NCI-H510A treated with DMSO at 0.1 percent for 48 hours (cell line): ENCODE measurements at regions not wholly inside any gene's neighbourhood (a gene's known extent, or its start where the extent isn't known, plus 50 kb on each side); places are given as distances from the start of the nearest gene placed in this dataset.

Experiments
- DNase-seq: peaks from one replicate; lab custom pipeline; 2025; lab: John Stamatoyannopoulos, UW

DNA sequence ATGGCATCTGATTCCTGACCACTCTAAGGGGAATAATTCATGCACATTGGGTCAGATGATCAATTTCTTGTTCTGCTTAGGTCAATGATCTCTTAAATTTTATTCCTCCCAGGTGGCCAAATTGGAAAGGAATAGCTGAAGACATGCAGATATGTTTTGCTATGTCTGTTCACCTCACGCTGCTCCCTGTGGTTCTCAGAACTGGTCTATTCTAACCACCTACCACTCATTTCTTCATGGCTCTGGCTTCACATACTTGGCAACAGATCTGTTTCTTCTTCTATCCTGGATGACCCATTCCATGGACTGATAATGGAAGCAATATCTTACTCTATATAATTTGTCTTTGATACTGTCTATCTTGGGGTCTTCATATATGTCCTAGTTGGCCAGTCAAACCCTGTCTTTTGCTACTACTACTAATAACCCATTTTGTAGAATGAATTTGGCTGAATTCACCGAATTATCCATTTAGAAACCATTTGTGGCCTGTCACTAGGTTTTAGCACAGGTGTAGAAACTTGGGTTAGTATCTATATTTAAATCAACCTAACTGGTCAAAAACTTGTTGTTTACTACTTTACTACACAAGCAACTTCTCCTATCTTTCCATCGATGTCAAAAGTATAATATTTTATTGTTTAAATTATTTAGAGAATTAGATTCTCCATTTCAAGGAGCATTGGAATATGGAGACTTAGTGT is 650.9 kb downstream of the TLE4 start:
- no peak for DNase-seq

DNA sequence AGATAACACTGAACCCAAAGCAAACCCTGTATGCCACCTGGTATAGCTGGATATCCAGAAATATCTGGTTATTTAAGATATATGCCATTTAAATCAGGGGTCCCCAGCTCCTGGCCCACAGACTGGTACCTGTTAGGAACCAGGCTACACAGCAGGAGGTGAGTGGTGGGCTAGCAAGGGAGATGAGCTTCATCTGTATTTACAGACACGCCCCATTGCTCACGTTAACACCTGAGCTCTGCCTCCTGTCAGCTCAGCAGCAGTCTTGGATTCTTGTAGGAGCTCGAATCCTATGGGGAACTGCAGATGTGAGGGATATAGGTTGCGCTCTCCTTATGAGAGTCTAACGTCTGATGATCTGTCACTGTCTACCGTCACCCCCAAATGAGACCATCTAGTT is 646.6 kb downstream of the TLE4 start:
- no peak for DNase-seq

DNA sequence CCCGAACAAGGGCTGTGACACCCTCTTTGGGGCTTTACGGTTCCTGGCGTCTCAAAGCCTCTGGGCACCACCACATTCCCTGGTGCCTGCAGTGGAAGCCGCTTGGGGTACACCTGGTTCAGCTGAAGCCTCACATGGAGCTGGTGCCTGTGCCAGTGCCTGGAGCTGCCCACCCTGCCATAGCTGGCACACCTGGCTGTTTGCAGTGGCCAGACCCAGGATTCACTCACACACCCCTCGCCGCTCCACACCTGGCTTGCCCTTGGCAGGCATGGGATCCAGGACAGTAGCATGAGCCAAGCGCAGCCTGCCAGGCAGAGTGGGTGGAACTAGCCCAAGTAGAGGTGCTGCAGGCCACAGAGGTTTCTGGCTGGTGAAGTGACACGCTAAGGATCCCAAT is 641.8 kb downstream of the TLE4 start:
- DNase-seq = no peak

DNA sequence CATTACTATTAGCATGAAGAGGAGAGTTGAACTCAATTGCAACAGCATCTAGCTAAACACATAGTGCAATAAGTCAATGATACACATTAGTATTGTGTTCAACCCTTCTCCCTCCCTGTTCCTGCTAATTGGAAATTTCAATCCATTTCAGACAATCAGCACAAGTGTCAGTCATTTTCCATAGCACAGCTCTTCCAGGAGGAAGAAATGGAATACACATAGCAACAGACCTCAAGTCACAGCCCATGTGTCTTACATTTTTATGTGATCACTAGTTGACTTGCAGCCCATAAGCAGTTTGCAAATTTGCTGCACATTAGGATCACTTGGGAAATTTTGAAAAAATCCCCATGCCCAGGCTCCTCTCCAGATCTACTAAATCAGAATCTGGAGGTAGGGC is 636.9 kb downstream of the TLE4 start:
- no peak for DNase-seq

DNA sequence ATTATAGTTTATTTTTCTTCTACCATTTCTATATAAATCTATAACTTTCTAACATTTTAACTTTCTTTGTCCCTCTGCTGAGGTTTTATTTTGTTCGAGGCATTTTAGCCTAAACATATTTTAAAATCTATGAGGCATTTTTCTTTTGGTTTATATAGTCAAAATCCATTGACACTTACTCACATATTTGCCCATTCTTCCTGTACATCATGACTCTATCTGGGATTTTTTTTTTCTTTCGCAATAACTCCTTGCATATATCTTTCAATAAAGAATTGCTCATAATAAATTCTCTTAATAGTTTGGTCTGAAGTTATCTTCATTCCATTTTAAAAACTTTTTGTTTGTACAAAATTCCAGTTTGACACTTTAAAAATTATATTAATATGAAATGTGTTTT is 632.3 kb downstream of the TLE4 start:
- DNase-seq = no peak

DNA sequence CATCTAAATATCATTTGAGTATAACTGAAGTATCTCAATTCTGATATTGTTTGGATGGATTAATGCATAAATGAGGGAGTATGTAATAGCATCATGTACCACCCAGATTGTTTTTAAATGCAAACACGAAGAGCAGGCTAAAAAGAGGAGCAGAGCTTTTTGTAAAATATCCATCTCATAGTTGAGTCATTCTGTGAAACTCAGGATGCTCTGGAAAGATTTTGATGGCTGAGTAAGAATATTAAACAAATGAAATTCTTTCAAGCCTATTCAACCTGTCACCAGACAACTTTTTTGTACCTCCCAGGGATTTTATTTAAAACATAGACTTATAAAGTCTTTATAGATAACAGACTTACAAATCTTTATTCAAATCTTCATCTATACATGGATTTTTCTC is 625.9 kb downstream of the TLE4 start:
- no peak for DNase-seq

DNA sequence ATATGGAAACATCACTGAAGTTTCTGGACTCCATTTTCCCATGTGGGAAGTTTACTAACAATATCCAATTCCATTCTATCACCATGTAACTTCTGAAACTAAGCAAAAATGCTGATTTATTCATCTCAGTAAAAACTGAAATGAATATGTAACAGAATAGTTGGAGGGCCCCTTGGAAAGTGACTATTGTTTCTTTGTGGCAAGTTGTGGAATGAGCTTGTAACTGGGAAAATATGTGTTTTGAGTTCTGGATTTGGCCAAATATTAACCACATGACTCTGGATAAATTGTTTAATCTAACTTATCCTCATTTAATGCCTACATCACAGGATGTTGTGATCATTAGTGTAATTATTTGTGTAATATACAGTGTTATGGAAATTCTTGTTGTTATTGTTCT is 619.3 kb downstream of the TLE4 start:
- DNase-seq = no peak

DNA sequence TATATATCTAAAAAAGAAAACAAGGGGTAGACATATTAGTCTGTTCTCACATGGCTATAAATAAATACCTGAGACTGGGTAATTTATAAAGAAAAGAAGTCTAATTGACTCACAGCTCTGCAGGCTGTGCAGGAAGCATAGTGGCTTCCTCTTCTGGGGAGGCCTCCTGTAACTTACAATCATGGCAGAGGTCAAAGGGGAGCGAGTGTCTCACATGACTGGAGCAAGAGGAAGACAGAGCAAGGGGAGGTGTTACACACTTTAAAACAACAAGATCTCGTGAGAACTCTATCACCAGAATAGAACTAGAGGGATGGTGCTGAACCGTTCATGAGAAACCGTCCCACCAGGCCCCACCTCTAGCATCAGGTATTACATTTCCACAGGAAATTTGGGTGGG is 616.8 kb downstream of the TLE4 start:
- no peak for DNase-seq

DNA sequence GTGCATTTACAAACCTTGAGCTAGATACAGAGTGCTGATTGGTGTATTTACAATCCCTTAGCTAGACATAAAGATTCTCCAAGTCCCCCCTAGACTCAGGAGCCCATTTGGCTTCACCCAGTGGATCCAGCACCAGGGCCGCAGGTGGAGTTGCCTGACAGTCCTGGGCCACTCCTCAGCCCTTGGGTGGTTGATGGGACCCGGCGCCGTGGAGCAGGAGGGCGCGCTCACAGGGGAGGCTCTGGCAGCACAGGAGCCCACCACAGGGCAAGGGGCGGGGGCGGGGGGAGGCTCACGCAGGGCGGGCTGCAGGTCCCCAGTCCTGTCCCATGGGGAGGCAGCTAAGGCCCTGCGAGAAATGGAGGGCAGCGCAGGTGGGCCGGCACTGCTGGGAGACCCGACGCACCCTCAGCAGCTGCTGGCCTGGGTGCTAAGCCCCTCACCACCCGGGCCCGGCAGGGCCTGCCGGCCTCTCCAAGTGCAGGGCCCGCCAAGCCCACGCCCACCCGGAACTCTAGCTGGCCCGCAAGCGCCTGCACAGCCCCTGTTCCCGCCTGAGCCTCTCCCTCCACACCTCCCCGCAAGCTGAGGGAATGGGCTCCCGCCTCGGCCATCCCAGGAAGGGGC is 613.5 kb downstream of the TLE4 start:
- no peak for DNase-seq

DNA sequence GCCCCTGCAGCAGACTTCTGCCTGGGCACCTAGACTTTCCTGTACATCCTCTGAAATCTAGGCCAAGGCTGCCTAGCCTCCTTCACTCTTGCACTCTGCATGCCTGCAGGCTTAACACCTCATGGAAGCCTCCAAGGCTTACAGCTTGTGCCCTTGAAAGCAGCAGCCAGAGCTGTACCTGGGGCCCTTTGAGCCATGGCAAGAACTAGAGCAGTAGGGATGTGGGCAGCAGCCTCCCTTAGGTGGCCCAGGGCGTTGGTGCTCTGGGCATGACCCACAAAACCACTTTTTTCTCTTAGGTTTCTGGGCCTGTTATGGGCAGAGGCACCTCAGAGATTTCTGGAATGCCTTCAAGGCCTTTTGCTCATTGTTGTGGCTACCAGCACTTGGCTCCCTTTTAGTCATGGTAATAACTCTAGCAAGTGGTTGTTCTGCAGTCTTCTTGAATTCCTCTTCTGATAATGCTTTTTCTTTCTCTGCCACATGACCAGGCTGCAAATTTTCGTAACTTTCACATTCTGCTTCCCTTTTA is 606.2 kb downstream of the TLE4 start:
- DNase-seq = no peak

DNA sequence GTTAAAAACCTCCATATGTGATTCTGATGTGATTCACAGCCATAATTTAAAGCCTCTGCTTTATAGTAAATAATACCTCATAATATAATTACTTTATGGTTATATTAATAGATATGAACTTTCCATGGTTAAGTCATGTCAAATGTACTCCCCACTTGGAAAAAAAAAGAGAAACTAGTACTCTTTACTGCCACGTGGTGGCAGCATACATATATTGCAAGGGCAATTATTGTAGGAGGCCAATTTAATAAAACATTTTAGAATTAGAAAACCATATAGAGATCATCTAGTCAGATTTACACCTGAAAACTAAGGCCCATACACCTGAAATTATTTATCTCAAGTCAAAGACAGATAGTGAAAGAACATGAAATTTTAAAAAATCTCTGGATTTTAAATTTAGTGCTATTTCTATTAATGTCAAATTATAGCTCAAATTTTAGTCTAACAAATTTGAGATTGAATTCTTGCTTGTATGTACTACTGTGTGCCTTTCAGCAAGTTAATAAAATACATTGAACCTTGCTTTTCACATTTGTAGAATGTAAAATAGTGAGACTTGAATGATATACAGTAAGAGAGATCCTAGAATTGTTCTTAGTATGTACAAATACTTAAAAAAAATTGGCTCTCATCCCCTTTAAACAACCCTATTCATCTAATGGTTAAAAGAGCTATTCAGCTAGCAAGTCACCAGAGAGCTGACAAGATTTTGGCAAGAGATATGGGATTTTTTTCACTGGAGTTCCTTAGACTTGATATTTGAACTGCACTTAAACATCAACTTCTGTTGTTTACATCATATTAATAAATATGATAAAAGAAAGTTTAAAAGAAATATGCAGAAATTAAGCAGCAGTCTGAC is 603.8 kb downstream of the TLE4 start:
- DNase-seq = peak; percentile 33

DNA sequence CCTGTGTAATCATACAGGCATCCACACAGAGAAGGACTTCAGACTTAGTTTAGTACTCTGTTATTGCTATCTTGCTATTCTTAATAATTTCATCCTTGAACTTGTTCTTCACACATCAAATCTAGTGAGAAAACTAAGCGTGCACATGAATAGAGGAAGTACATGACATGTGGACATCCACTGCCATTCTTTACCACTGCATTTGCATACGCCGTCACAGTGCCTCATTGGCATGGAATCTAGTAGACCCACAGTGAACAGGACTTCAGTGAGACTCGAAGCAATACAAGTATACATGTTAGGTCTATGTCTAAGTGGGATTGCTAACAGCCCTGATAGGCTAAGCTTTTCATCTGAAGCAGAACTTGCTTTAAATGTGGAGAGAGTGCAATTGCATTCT is 592.1 kb downstream of the TLE4 start:
- DNase-seq = no peak

DNA sequence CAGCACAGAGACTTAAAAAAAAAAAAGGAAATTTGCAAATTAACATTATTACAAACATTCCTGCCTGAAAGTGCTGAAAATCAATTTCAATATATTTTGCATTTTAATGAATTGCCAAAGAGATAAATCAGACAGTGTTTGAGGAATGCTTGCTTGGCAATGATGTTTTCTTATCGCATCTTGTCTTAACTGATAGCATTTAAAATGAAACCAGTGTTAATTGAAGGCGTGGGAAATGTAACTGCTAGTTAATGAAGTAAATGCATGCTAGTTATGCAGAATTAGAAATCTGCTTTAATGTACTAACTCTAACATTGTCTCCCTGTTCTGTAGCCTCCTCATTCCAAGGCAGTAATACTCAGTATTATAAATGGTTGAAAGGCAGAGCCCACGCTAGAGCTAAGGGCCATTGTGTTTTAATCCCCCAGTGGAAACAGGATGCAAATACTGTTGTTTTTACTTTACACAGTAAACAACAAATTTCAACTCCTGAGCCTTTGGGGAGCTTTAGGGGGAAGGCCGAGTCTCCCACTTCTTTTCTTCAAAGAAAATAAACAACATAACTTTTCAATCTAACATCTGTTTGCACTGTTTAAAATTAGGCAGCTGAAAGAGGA is 586.9 kb downstream of the TLE4 start:
- DNase-seq = no peak

DNA sequence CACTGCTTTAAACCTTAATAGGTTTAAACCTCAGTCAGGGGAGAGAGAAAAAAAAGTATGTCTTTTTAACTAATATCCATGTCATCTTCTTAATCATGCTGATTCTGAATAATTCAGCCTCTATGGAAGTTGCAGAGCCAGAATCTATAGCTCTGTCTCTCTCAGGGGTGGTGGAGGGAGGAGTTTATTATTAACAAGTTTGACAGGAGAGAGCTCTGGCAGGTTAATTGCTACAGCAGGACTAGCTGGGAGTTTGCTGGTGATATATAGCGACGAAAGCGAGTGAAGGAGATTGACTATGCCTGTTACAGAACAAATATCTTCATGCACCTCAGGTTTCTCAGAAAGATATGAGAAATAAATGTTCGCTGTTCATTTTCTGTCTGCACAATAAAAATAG is 586.4 kb downstream of the TLE4 start:
- DNase-seq = no peak

DNA sequence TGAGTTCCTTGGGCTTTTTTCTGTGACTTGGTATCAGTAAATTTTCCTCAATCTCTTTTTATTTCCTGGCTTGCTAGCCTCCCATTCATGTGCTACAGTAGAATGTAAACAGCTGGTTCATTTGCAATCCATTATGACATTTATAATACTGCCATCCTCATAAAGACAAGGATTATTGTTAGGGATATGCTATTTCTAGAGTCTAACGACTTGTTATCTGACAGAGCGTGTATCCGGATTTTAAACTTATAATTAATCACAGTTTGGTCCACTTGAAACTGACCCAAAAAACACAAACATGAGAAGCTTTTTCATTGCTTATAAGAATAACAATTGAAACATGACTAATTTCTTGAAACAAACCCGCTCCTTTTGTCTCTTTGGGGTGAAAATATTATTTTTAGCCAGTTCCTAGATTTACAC is 585.8 kb downstream of the TLE4 start:
- DNase-seq = no peak

DNA sequence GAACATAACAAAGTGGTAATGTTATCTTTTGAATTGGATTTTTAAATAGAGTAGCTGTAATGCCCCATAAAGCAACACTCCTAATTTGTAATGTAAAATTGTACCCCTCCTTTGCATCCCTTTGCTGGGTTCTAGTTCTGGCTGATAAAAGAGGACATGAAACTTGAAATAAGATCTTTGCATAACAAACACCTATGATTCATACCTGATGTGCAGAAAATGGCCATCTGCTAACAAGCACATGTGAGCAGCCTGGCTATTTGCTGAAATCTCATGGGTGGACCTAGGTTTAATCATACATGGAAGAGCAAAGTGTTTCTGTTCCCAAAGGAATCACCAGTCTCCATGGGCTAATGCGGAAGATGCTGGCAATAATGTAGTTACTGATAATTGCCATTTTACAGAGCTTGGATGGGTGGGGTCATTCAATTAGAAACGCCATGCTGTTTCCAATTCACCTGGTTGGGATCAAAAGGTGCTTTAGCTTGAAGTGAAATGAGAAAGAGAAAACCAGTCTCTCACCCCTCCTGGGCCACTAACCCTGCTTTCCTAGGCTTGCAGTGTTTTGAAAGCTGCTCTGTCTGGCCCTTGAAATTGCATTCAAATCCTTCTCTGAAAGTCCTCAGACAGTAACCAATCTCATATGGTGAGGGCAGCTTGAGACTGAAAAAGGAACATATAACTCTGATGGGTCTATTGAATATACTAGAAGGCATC is 585.1 kb downstream of the TLE4 start:
- no peak for DNase-seq

DNA sequence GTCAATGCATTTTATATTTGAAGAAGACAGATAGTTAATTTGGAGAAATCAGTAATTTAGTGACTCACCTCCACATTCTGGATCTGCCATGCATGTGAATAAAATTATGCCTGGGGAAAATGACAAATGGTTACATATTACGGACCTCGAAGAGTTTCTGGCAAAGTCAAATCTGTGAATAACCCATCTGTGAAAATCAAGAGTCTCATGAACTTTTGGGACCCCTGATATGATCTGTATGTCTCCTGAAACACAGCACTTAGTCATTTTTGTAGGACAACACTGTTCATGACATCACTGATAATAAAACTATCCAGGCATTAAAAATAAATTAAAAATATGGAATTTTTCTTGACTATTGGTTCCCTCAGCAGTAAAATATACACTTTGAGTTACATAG is 584.5 kb downstream of the TLE4 start:
- DNase-seq = no peak

DNA sequence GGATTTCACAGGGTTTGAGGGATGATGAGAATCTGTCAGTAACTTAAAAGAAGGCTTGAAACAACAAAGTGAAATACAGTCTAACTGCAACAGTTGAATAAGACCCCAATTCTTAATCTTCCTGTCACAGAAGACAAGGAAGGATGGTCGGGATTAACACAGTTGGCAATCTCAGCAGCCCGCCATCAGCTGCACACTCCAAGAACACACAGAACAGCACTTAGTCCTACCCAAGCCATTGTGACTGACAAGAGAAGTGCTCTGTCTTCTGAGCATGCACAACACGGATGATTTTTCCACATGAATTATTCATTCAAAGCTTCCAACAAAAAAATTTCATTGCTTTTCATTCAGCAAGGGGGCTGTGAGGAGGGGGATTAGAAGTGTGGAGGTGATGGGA is 576.1 kb downstream of the TLE4 start:
- no peak for DNase-seq

DNA sequence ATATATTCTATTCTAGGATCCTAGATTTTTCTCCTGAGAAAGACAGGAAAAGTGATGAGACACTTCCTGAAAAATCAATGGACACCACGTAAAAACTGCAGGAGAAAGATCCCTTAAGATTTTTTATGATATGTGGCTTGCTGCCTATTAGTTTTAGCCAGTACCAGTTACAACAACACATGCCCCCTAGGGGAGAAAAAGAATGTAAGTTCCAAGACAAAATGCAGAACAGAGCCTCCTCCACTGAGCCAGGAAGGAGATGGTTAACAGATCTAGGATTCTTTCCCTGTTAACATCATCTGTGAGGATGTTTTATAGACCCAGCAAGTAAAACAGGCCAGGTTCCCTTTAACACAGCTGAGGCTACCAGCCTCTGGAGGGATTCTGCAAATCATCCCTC is 574.7 kb downstream of the TLE4 start:
- no peak for DNase-seq

DNA sequence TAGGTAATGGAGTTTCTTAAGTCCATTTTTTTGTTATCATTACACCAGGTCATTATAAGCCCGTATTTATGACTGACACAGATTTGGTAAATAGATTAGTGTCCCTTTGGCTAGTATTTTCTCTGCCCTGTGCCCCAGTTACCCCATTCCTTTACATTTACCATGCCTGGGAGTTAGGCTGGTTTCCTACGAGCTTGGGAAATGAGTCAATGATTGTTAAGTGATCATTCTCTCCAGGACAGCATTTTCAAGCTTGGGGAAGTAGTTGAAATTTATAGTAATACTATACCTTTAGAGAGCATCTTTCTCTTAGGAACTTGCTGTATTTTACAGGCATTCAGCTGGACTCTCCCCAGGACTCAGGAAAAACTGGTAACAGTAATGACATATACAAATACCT is 573.1 kb downstream of the TLE4 start:
- no peak for DNase-seq

DNA sequence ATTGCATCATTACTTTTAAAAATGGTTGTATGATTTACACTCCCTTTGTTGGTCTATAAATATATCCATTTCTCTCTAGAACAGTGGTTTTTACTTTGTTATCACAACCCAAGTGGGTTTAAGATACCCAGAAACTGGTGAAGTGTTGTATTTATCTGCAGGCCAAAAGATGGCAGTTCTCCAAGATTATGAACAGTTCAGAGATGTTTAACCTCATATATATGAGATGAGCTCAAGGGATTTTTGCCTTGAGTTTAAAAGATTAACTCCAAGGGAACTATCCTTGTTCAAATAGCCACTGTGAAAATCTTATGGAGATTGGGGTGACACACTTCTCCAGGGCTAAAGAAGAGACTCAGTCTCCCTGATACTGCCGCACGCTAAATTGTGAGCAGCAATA is 572.6 kb downstream of the TLE4 start:
- DNase-seq = no peak

DNA sequence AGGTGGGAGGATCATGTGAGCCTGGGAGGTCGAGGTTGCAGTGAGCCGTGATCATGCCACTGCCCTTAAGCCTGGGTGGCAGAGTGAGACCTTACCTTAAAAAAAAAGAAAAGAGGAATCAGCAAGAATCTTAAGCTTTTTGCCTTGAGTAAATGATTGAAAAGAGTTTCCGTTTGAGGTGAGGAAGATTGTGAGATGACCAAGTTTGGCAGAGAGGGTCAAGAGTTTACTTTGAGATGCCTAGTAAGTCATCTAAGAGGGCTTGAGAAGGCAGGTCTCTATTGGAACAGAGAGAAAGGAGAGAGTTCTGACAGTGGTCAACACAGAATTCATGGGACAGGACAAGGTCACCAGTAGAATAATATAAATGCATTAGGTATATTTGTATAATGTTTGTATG is 572.1 kb downstream of the TLE4 start:
- DNase-seq = no peak
